HCT116 (cell line): ENCODE measurements at regions not wholly inside any gene's neighbourhood (a gene's known extent, or its start where the extent isn't known, plus 50 kb on each side); places are given as distances from the start of the nearest gene placed in this dataset.

Experiments used
- ATAC-seq: fragments of 200-7000 bp; cut with Tn5 transposase; 2 replicates; pipeline ENCODE4 v1.9.1; 2020; ENCODE audit warnings: mild to moderate bottlenecking, moderate library complexity
- BruUV-seq: library from RNA; stranded (reverse); fragments of 400-500 nt; replicated peaks from 2 replicates; lab custom pipeline; 2021; lab: Mats Ljungman, UMichigan
- CTCF ChIA-PET: fragments of 300-600 bp; sonication (Branson Sonifier 250); formaldehyde crosslinking; loops from one replicate; lab custom pipeline; 2021; ENCODE audit warnings: antibody characterized with exemption; lab: Charles Lee
- POLR2A ChIA-PET: fragments of 300-600, 350-600 bp; sonication (Branson Sonifier 250); formaldehyde crosslinking; loops from one replicate; lab custom pipeline; 2021; ENCODE audit warnings: antibody characterized with exemption; lab: Charles Lee
- RAD21 ChIA-PET, 2 experiments: fragments of 300-600 bp; sonication (Branson Sonifier 250); formaldehyde crosslinking; loops; one replicate each; lab custom pipeline; 2023; ENCODE audit warnings: low total read pairs in 2 of 2; ENCODE audit not compliant: uncharacterized antibody in 2 of 2, unreplicated experiment in 2 of 2, low non-redundant PET in 1 of 2; lab: Charles Lee
- DNase-seq: peaks from one replicate; pipeline ENCODE4 v3.0.0-alpha.2; 2010; ENCODE audit warnings: low read depth, low spot score
- H2AFZ ChIP-seq: fragments of 200-600 bp; shearing (Covaris generic), sonication (generic); 2 replicates; pipeline ENCODE4 v1.6.1; 2017; ENCODE audit warnings: low read depth, mixed run types, mixed read lengths, antibody characterized with exemption, low read length; ENCODE audit not compliant: poor library complexity, severe bottlenecking
- H3K27ac ChIP-seq: 2 replicates; pipeline ENCODE4 v1.5.1; 2012; ENCODE audit warnings: low read depth, low read length
- H3K27me3 ChIP-seq: fragments of 200-600 bp; sonication (generic); 2 replicates; pipeline ENCODE4 v1.6.1; 2016; ENCODE audit warnings: mixed run types, low read length, mixed read lengths; ENCODE audit not compliant: insufficient read depth
- H3K36me3 ChIP-seq, 2 experiments: fragments of 200-500 bp in 1 of 2; fragments of 200-600 bp in 1 of 2; sonication (Bioruptor generic) in 1 of 2; sonication (generic) in 1 of 2; 2 replicates each; pipeline versions ENCODE4 v1.5.1 to v1.6.1; 2014 to 2016; ENCODE audit warnings: low read length in 2 of 2, inconsistent platforms in 1 of 2, mixed read lengths in 1 of 2, mixed run types in 1 of 2; ENCODE audit not compliant: insufficient read depth in 2 of 2, control insufficient read depth in 1 of 2
- H3K4me1 ChIP-seq, 2 experiments: fragments of 200-600 bp in 1 of 2; sonication (generic) in 1 of 2; 2 replicates each; pipeline versions ENCODE4 v1.5.1 to v1.6.1; 2012 to 2017; ENCODE audit warnings: low read length in 2 of 2, inconsistent platforms in 1 of 2, mild to moderate bottlenecking in 1 of 2, mixed read lengths in 1 of 2, mixed run types in 1 of 2, moderate library complexity in 1 of 2; ENCODE audit not compliant: insufficient read depth in 2 of 2, control insufficient read depth in 1 of 2
- H3K4me2 ChIP-seq: fragments of 200-600 bp; sonication (generic); 2 replicates; pipeline ENCODE4 v1.6.1; 2017; ENCODE audit warnings: mixed run types, low read length, mixed read lengths
- H3K4me3 ChIP-seq, 2 experiments: fragments of 200-600 bp in 1 of 2; sonication (generic) in 1 of 2; replicated peaks in 1 of 2; 2 replicates each; pipeline ENCODE4 v1.5.1; 2011 to 2016; ENCODE audit warnings: low read length in 2 of 2, control low read depth in 1 of 2, low read depth in 1 of 2, mild to moderate bottlenecking in 1 of 2, mixed read lengths in 1 of 2, mixed run types in 1 of 2
- H3K79me2 ChIP-seq: fragments of 200-600 bp; sonication (generic); 2 replicates; pipeline ENCODE4 v1.6.1; 2017; ENCODE audit warnings: mild to moderate bottlenecking, mixed run types, low read length, moderate library complexity, mixed read lengths; ENCODE audit not compliant: insufficient read depth
- H3K9ac ChIP-seq: fragments of 200-600 bp; sonication (generic); 2 replicates; pipeline ENCODE4 v1.6.1; 2016; ENCODE audit warnings: low read length, mixed read lengths
- H3K9me2 ChIP-seq: fragments of 200-600 bp; sonication (generic), shearing (Covaris generic); 2 replicates; pipeline ENCODE4 v1.6.1; 2017; ENCODE audit warnings: mixed run types, mild to moderate bottlenecking, moderate library complexity; ENCODE audit not compliant: insufficient read depth
- H3K9me3 ChIP-seq, 2 experiments: fragments of 200-500 bp in 1 of 2; fragments of 200-600 bp in 1 of 2; sonication (Bioruptor generic) in 1 of 2; sonication (generic) in 1 of 2; 2 replicates each; pipeline ENCODE4 v1.6.1; 2014 to 2017; ENCODE audit warnings: low read length in 2 of 2, mixed read lengths in 2 of 2, inconsistent platforms in 1 of 2, low read depth in 1 of 2, mild to moderate bottlenecking in 1 of 2, mixed run types in 1 of 2, moderate library complexity in 1 of 2; ENCODE audit not compliant: control insufficient read depth in 1 of 2, insufficient read depth in 1 of 2
- H4K20me1 ChIP-seq: fragments of 200-600 bp; sonication (generic), shearing (Covaris generic); 2 replicates; pipeline ENCODE4 v1.6.1; 2017; ENCODE audit warnings: mixed run types, mild to moderate bottlenecking, moderate library complexity; ENCODE audit not compliant: insufficient read depth
- ATF3 ChIP-seq: IDR thresholded peaks from 2 replicates; pipeline ENCODE4 v1.6.1; 2012
- CBX3 ChIP-seq: IDR thresholded peaks from 2 replicates; pipeline ENCODE4 v1.6.1; 2012; ENCODE audit warnings: low read depth
- CTCF ChIP-seq, 3 experiments: fragments of 200-600 bp in 1 of 3; sonication (generic) in 1 of 3; IDR thresholded peaks in 2 of 3; conservative IDR thresholded peaks in 1 of 3; 2 replicates each; pipeline ENCODE4 v1.5.1; 2012 to 2017; ENCODE audit warnings: low read depth in 2 of 3, low read length in 2 of 3, antibody characterized with exemption in 1 of 3, borderline replicate concordance in 1 of 3, control low read depth in 1 of 3, mild to moderate bottlenecking in 1 of 3, mixed read lengths in 1 of 3, mixed run types in 1 of 3, moderate library complexity in 1 of 3; ENCODE audit not compliant: insufficient read depth in 1 of 3
- EGR1 ChIP-seq: IDR thresholded peaks from 2 replicates; pipeline ENCODE4 v1.6.1; 2012; ENCODE audit warnings: low read depth
- ELF1 ChIP-seq: IDR thresholded peaks from 2 replicates; pipeline ENCODE4 v1.6.1; 2012; ENCODE audit warnings: low read depth, borderline replicate concordance
- EZH2 ChIP-seq: fragments of 200-600 bp; sonication (generic); IDR thresholded peaks from 2 replicates; pipeline ENCODE4 v1.6.1; 2017; ENCODE audit warnings: antibody characterized with exemption, mixed run types
- EZH2phosphoT487 ChIP-seq: fragments of 200-600 bp; IDR thresholded peaks from 2 replicates; pipeline ENCODE4 v1.6.1; 2018; ENCODE audit warnings: antibody characterized with exemption, borderline replicate concordance
- FOSL1 ChIP-seq: IDR thresholded peaks from 2 replicates; pipeline ENCODE4 v1.6.1; 2012; ENCODE audit warnings: low read depth
- JUND ChIP-seq: IDR thresholded peaks from 2 replicates; pipeline ENCODE4 v1.6.1; 2012
- MAX ChIP-seq: IDR thresholded peaks from 2 replicates; pipeline ENCODE4 v1.6.1; 2012
- POLR2AphosphoS5 ChIP-seq: IDR thresholded peaks from 2 replicates; pipeline ENCODE4 v1.6.1; 2011; ENCODE audit warnings: mild to moderate bottlenecking, low read depth, low read length, moderate library complexity
- RAD21 ChIP-seq: IDR thresholded peaks from 2 replicates; pipeline ENCODE4 v1.6.1; 2012; ENCODE audit warnings: low read depth, mild to moderate bottlenecking
- REST ChIP-seq: IDR thresholded peaks from 2 replicates; pipeline ENCODE4 v1.6.1; 2012; ENCODE audit warnings: low read depth
- SIN3A ChIP-seq: IDR thresholded peaks from 2 replicates; pipeline ENCODE4 v1.6.1; 2012; ENCODE audit warnings: low read depth
- SP1 ChIP-seq: IDR thresholded peaks from 2 replicates; pipeline ENCODE4 v1.6.1; 2012; ENCODE audit warnings: low read depth
- YY1 ChIP-seq: IDR thresholded peaks from 2 replicates; pipeline ENCODE4 v1.6.1; 2011; ENCODE audit warnings: low read length, low read depth, moderate library complexity, mild to moderate bottlenecking; ENCODE audit not compliant: insufficient replicate concordance; ENCODE audit errors: extremely low read depth
- ZFX ChIP-seq: fragments of 450-650 bp; IDR thresholded peaks from 2 replicates; pipeline ENCODE4 v1.6.1; 2017
- ZNF274 ChIP-seq: fragments of 200-500 bp; sonication (Bioruptor generic); IDR thresholded peaks from 2 replicates; pipeline ENCODE4 v1.6.1; 2014; ENCODE audit warnings: mild to moderate bottlenecking, low read depth, low read length, inconsistent platforms
- intact Hi-C: fragments of 100-400 bp; cut with micrococcal nuclease; formaldehyde crosslinking; loops from 2 replicates; pipeline ENCODE4 v1.10.0; 2022

- ChIA-PET CTCF (no interaction called here), RAD21 (no interaction called here), POLR2A (no interaction called here)
- no peak overlapping the region for H3K27ac ChIP-seq
- no peaks in the 10 kb centered on the region for H4K20me1 ChIP-seq
- H3K36me3 ChIP-seq = no peaks in the 10 kb centered on the region
- no peaks in the 10 kb centered on the region; a peak in 1 of 4 replicates for H3K9me3 ChIP-seq
- no TSS peak for BruUV-seq
- H3K4me3 ChIP-seq = no peak overlapping the region
- H3K9ac ChIP-seq = no peak overlapping the region
- ATAC-seq (no peak), DNase-seq (no peak)
- no peaks in the 10 kb centered on the region for H3K27me3 ChIP-seq
- H2AFZ ChIP-seq = no peak overlapping the region
- H3K4me2 ChIP-seq = no peak overlapping the region
- H3K9me2 ChIP-seq = no peaks in the 10 kb centered on the region
- no peaks in the 10 kb centered on the region for H3K79me2 ChIP-seq
- intact Hi-C loops = no loop called here
- TF ChIP-seq ZFX (no peak), POLR2AphosphoS5 (no peak), SP1 (no peak), CBX3 (no peak), MAX (no peak), ATF3 (no peak), FOSL1 (no peak), YY1 (no peak), EZH2phosphoT487 (no peak), JUND (no peak), ELF1 (no peak), RAD21 (no peak), CTCF (IDR thresholded peaks at IDR 0.05 in 2 of 3, conservative IDR thresholded peaks at IDR 0.05 in 1 of 3; ENCODE audit: borderline replicate concordance in 1 of 3, insufficient read depth in 1 of 3, low read depth in 2 of 3, low read length in 2 of 3) (no peak), EZH2 (no peak), REST (no peak), SIN3A (no peak), EGR1 (no peak), ZNF274 (no peak)
- TF ChIP-seq, all 23 proteins: peak for 0
- H3K4me1 ChIP-seq = no peaks in the 10 kb centered on the region
These were observed 152.0 kb upstream of the TENM4 start for GRCh38 chr11:79592824-79593223.
